ENCODE measurements at regions not wholly inside any gene's neighbourhood (a gene's known extent, or its start where the extent isn't known, plus 50 kb on each side); places are given as distances from the start of the nearest gene placed in this dataset.
"Not testable (repeated sequence)": the region's sequence is repeated elsewhere in the genome, so short reads cannot be mapped to it uniquely, and the experiment has no call there.

DNA sequence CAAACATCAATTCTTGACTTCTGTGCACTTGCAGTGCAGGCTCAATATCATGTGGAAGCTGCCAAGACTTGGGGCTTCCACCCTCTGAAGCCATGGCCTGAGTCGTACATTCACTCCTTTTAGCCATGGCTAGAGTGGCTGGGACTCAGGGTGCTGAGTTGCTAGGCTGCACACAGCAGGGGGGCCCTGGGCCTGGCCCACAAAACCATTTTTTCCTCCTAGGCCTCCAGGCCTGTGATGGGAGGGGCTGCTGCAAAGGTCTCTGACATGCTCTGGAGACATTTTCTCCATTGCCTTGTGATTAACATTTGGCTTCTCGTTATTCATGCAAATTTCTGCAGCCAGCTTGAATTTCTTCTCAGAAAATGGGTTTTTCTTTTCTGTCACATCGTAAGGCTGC lies 1226.8 kb downstream of the AACS start:
- TF ChIP-seq, protein P1, sequence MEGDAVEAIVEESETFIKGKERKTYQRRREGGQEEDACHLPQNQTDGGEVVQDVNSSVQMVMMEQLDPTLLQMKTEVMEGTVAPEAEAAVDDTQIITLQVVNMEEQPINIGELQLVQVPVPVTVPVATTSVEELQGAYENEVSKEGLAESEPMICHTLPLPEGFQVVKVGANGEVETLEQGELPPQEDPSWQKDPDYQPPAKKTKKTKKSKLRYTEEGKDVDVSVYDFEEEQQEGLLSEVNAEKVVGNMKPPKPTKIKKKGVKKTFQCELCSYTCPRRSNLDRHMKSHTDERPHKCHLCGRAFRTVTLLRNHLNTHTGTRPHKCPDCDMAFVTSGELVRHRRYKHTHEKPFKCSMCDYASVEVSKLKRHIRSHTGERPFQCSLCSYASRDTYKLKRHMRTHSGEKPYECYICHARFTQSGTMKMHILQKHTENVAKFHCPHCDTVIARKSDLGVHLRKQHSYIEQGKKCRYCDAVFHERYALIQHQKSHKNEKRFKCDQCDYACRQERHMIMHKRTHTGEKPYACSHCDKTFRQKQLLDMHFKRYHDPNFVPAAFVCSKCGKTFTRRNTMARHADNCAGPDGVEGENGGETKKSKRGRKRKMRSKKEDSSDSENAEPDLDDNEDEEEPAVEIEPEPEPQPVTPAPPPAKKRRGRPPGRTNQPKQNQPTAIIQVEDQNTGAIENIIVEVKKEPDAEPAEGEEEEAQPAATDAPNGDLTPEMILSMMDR (IDR thresholded peaks at IDR 0.05): not testable (repeated sequence)
- not testable (repeated sequence) for TF ChIP-seq ZFX (IDR thresholded peaks at IDR 0.05; ENCODE audit: borderline replicate concordance)
